ENCODE measurements at regions not wholly inside any gene's neighbourhood (a gene's known extent, or its start where the extent isn't known, plus 50 kb on each side); places are given as distances from the start of the nearest gene placed in this dataset.
A peak's percentile ranks its signal among the peaks of the same experiment; 100 is the strongest.

DNA sequence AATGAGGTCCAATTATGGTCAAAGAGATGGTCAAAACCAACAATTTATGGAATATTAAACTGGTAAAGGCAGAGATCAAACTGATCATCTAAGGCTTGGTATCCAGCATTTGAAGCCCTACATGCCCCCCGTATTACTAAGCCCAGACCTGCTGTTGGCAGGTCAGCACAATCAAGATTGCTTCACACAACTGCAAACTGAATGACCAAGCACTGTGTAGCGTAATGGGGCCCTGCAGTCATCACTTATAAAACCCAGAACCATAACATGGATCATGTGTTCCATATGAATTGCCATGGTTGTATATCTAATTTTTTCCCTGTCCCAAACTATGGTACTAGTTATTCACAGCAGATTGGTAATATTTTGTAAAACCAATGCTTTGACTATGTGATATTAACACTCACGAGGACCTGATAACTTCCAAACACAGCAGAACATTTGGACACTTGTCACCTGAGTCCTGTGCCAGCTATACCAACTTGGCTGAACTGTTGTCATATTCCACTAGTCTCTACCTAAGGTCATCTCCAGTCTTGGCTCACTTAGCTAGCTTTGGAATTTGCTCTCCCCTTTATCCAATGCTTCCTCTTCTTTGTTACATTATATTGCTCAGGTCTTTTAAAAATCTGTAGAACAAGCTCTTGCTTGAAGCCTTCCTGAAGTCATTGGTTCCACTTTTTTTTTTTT lies 81.7 kb upstream of the HMHB1 start:
- no peak for DNase-seq

DNA sequence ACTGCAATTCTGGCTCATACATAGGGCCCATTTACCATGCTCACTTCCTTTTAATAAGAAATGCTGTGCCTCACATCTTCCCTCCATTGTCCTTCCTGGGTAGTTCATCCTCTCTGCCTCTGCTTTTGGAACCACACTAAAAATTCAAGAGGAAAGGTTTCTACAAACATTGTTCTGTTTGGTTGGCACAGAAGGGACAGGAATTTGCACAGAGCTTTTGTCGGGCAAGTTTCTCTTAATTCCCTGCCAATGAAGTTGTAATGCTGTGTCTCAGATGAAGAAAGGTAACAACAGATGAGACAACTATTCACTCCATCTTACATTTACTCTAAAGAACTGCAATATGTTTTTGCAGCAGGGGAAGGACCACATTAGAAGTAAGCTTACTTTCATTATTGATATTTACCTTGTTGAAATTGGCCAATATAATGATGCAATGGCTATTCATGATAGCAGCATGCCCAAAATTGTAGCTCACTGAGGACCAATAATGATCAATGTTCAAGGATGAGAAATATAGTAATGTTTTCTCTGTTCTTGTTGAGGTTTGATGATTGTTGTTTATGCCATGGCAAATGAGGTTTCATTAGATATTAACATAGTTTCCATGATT lies 82.5 kb upstream of the HMHB1 start:
- DNase-seq = no peak

- no peak for DNase-seq
Observed at GRCh38 chr5:143723159-143723558, 88.8 kb upstream of the HMHB1 start.

DNA sequence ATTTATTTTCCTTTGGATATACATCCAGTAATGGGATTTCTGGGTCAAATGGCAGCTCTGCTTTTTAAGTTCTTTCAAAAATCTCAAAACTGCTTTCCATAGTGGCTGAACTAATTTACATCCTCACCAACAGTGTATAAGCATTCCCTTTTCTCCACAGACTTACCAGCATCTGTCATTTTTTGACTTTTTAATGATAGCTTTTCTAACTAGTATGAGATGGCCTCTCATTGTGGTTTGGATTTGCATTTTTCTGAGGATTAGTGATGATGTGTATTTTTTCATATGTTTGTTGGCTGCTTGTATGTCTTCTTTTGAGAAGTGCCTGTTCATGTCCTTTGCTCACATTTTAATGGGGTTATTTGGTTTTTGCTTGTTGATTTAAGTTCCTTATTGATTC lies 90.0 kb upstream of the HMHB1 start:
- DNase-seq = no peak

DNA sequence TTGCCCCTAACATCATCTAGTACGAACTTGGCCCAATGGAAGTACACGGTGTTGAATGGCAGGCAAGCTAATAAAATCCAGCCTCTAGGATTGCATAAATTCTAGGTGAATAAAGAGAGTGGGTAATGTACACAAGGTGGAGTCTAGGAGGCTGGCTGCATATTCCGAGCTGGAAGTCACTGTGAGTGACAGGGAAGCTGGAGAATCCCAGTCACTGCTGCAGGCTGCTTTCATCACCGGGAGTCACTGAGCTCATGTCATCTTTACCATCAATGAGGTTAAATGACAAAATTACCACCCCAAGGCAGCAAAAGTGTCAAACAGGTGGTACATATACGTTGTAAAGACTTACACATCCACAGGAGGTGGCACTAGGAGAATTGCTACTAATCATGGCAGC lies 91.3 kb upstream of the HMHB1 start:
- no peak for DNase-seq

DNA sequence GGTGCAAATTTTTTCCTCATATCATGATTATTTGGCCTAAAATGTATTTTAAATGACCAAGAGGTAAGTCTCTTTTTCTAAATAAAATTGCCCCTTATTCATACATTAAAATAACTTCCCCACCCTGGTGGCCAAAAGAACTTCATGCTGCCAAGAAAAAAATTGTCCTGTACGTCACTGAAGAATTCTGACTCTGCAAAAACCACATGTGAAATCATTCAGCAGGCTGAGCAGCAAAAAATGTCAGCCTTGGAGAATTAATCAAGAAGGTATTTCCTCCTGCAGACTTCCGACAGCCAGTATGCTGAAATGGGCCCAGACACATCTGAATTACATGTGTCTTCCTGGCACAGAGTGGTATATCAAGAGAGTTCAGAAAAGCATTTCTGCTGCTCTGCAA lies 94.6 kb upstream of the HMHB1 start:
- DNase-seq = peak; percentile 60

DNA sequence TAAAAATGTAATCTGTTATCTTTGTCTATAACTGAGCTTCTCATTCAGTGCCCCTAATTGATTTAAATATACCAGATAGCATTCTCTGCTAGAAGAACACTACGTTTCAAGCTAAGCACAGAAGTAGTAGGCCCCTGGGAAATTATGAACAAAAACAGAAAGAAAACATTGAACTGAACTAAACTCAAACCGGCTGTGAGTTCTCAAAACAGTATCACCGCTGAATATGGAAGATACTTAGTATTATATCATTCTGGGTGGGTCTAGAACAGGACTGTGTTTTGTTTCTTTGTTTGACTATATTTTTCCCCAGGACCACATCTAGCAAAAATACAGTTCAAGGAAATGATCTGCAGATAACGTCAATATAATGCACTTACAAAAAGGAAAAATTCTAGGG lies 95.1 kb upstream of the HMHB1 start:
- DNase-seq = peak; percentile 48

- DNase-seq = no peak
Observed at GRCh38 chr5:143715616-143716015, 96.3 kb upstream of the HMHB1 start.

- no peak for DNase-seq
Observed at GRCh38 chr5:143714629-143715028, 97.3 kb upstream of the HMHB1 start.

DNA sequence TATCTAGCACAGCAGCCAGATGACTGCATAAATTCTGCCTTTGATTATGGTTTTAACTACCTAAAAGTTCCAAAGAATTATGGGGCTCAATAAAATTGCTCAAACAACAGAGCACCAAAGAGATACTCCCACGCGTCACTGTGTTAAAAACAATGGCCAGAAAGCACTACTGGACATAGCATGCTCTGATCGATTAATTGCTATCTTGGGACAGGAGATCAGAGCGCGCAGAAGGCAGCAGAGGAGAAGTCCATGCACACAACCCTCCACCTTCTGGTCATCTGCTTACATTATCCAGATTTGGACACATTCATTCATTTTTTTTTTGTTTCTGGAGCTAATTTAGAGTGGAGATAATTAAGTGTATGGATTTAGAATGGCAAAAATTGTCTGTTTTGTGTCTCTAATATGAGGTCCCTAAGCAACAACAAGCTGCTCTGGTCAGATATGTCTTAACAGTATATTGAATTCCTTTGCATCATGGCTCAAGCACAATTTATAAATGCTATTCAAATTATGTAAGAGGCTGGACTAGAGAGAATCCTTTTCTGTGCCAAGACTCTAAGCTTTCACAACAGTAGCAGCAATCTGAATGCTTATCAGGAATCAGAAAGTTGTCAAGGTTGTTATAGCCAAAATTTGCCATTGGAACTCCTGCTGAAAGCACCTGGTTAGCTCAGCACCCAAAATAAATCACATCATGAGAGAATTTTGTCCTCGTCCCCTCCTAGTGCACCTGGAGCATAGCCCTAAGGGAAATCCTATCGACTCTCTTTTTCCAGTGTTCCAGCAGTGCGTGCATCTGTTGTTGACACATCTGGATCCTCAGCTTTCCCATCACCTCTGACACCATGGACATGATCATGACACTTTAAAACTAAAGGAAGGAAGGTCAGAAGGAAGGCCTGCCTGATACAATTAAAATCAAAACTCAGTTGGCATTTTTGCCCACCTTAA lies 98.6 kb upstream of the HMHB1 start:
- peak; percentile 61 for DNase-seq

DNA sequence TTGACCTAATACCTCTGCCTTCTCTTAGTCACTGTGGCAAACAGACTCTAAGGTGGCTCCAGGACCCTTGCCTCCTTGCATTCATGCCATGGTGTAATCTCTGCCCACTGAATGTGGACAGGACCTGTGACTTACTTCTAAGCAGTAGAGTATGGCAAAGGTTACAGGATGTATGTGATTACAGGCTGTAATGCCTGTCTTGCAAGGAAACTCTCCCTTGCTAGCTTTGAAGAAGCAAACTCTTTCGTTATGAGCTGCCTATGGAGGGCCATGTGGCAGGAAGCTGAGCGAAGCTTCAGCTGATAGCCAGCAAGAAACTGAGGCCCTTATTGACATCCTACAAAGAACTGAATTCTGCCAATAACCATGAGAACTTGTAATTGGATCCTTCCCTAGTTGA lies 103.3 kb upstream of the HMHB1 start:
- DNase-seq = no peak

DNA sequence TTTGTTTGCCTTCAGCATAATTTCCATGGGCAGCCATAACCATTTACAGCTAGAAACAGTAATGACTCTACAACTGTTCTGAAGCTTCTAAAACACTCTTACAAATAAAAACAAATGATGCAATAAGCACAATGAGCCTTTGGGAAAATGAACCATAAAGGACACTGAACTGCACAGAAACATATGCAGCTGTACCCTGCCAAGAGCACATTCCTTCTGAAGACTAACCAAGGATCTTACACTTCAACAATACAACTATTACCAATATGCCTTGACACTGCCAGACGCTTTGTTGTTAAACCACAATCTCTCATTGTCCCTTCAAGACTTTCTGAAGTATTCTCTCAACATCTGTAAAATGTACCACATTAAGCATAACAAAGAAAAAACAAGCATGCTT lies 104.2 kb upstream of the HMHB1 start:
- DNase-seq = peak; percentile 72

GRCh38 chr5:143705381-143705780 lies 106.6 kb upstream of the HMHB1 start:
- DNase-seq = no peak

DNA sequence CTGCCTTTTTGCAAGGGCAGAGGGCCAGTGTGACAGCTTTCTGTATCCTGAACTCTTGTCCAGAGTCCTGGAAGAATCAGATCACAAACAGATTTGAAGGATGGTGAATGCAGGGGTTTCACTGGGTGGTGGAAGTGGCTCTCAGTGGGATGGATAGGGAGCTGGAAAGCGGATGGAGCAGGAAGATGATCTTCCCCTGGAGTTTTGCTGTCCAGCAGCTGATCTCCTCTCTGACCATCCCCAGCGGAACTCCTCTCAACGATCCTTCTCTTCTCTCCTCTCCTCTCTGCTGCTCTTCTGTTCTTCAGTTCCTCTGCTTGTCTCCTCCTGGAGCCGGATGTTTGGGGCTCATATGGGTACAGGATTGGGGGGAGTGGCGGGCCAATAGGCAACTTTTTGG lies 108.3 kb upstream of the HMHB1 start:
- DNase-seq = no peak

- no peak for DNase-seq
Observed at GRCh38 chr5:143701493-143701892, 110.5 kb upstream of the HMHB1 start.

- no peak for DNase-seq
Observed at GRCh38 chr5:143700994-143701393, 111.0 kb upstream of the HMHB1 start.

GRCh38 chr5:143699121-143699520 lies 112.8 kb upstream of the HMHB1 start:
- DNase-seq = no peak

- no peak for DNase-seq
Observed at GRCh38 chr5:143698574-143698973, 113.4 kb upstream of the HMHB1 start.

- DNase-seq = peak; percentile 55
Observed at GRCh38 chr5:143696921-143697320, 115.0 kb upstream of the HMHB1 start.

GRCh38 chr5:143695941-143696340 lies 116.0 kb upstream of the HMHB1 start:
- DNase-seq = no peak

DNA sequence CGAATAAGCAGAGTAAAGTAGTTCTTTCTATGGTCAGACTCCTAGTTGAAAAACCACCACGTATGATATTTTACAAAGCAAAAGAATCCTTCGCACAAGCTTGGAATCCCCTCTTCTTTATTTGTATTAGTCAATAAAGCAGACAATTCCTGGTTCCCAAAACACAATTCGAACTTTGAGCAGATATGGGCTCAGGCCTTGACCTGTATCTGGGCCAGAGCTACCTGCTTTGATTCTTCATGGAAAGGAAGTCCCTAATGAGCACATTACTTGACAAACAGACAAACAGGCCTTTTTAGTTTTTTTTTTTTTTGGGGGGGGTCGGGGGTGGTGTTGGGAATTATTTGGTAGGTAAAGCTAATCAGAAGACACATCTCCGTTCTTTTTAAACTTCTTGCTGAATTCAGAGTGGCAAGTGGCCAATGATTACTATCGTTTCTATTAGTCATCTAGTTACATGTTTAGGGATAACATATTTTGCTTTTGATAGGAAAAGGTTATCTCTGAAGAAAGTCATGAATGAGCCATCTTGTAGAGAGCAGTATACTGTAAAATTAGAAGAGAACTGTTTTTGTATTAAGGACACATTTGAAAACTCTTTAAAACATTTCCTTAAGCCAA lies 116.6 kb upstream of the HMHB1 start:
- DNase-seq = no peak

GRCh38 chr5:143694357-143694756 lies 117.6 kb upstream of the HMHB1 start:
- DNase-seq = peak; percentile 47

All from tongue (tissue), 1 donor.